Activated T-helper 17 cell treated with anti-CD3 and anti-CD28 coated beads, Interleukin-2, amount 50 U/mL, for 72 hours (primary cell): ENCODE measurements at regions not wholly inside any gene's neighbourhood (a gene's known extent, or its start where the extent isn't known, plus 50 kb on each side); places are given as distances from the start of the nearest gene placed in this dataset.

Experiments used
- ATAC-seq: fragments of 150-1000 bp; cut with Tn5 transposase; replicated peaks from 2 replicates; pipeline ENCODE4 v1.10.0; 2021; ENCODE audit warnings: mild to moderate bottlenecking, moderate library complexity
- H3K27ac Mint-ChIP-seq: one replicate; pipeline ENCODE4 v1.8.0; 2022; ENCODE audit warnings: mixed read lengths
- H3K27me3 Mint-ChIP-seq: one replicate; pipeline ENCODE4 v1.8.0; 2022; ENCODE audit warnings: mixed read lengths
- H3K36me3 Mint-ChIP-seq: one replicate; pipeline ENCODE4 v1.8.0; 2022; ENCODE audit warnings: low read depth, mild to moderate bottlenecking, mixed read lengths
- H3K4me1 Mint-ChIP-seq: one replicate; pipeline ENCODE4 v1.8.0; 2022; ENCODE audit warnings: mixed read lengths
- H3K4me3 Mint-ChIP-seq: one replicate; pipeline ENCODE4 v1.8.0; 2022; ENCODE audit warnings: mild to moderate bottlenecking, mixed read lengths
- H3K9me3 Mint-ChIP-seq: one replicate; pipeline ENCODE4 v1.8.0; 2022; ENCODE audit warnings: mixed read lengths

GRCh38 chr1:188871164-188871563 lies 1606.5 kb downstream of the BRINP3 start:
- Mint-ChIP-seq H3K36me3 (no peaks in the 10 kb centered on the region), H3K27me3 (no peaks in the 10 kb centered on the region), H3K9me3 (peaks cover 9% of the 10 kb centered on the region), H3K4me1 (no peaks in the 10 kb centered on the region), H3K27ac (no peak overlapping the region), H3K4me3 (no peak overlapping the region)
- no peak for ATAC-seq

- H3K4me1 Mint-ChIP-seq, result no peaks in the 10 kb centered on the region
Observed at GRCh38 chr1:188872376-188872775, 1605.3 kb downstream of the BRINP3 start.

GRCh38 chr1:188877668-188878067 lies 1600.0 kb downstream of the BRINP3 start:
- H3K4me1 Mint-ChIP-seq, result no peaks in the 10 kb centered on the region
- no peak overlapping the region for H3K4me3 Mint-ChIP-seq
- no peak for ATAC-seq
- no peaks in the 10 kb centered on the region for H3K36me3 Mint-ChIP-seq
- H3K9me3 Mint-ChIP-seq, result peaks cover 4% of the 10 kb centered on the region
- no peaks in the 10 kb centered on the region for H3K27me3 Mint-ChIP-seq
- no peak overlapping the region for H3K27ac Mint-ChIP-seq

More at GRCh38 chr1:188872376-188872775, 1605.3 kb downstream of the BRINP3 start:
- Mint-ChIP-seq H3K4me3 (no peak overlapping the region), H3K27ac (no peak overlapping the region), H3K36me3 (no peaks in the 10 kb centered on the region), H3K27me3 (no peaks in the 10 kb centered on the region), H3K9me3 (peaks cover 12% of the 10 kb centered on the region)
- no peak for ATAC-seq

GRCh38 chr1:188888386-188888785 lies 1589.3 kb downstream of the BRINP3 start:
- Mint-ChIP-seq H3K36me3 (no peaks in the 10 kb centered on the region), H3K27ac (no peak overlapping the region), H3K9me3 (peaks cover 19% of the 10 kb centered on the region), H3K4me3 (no peak overlapping the region), H3K4me1 (no peaks in the 10 kb centered on the region), H3K27me3 (no peaks in the 10 kb centered on the region)
- no peak for ATAC-seq

GRCh38 chr1:188889166-188889565 lies 1588.5 kb downstream of the BRINP3 start:
- Mint-ChIP-seq H3K9me3 (peaks cover 20% of the 10 kb centered on the region), H3K36me3 (no peaks in the 10 kb centered on the region), H3K27me3 (no peaks in the 10 kb centered on the region), H3K4me3 (no peak overlapping the region), H3K27ac (no peak overlapping the region), H3K4me1 (no peaks in the 10 kb centered on the region)
- ATAC-seq, result no peak

GRCh38 chr1:188891958-188892357 lies 1585.7 kb downstream of the BRINP3 start:
- H3K9me3 Mint-ChIP-seq, result peaks cover 15% of the 10 kb centered on the region
- H3K27ac Mint-ChIP-seq, result no peak overlapping the region
- ATAC-seq, result no peak
- no peaks in the 10 kb centered on the region for H3K27me3 Mint-ChIP-seq
- H3K4me3 Mint-ChIP-seq, result no peak overlapping the region
- H3K4me1 Mint-ChIP-seq, result no peaks in the 10 kb centered on the region
- H3K36me3 Mint-ChIP-seq, result no peaks in the 10 kb centered on the region

GRCh38 chr1:188895611-188896010 lies 1582.1 kb downstream of the BRINP3 start:
- Mint-ChIP-seq H3K36me3 (no peaks in the 10 kb centered on the region), H3K9me3 (peaks cover 7% of the 10 kb centered on the region), H3K4me1 (no peaks in the 10 kb centered on the region), H3K4me3 (no peak overlapping the region), H3K27ac (no peak overlapping the region), H3K27me3 (no peaks in the 10 kb centered on the region)
- no peak for ATAC-seq

GRCh38 chr1:188903241-188903640 lies 1574.4 kb downstream of the BRINP3 start:
- H3K27me3 Mint-ChIP-seq, result no peaks in the 10 kb centered on the region
- H3K4me1 Mint-ChIP-seq, result no peaks in the 10 kb centered on the region
- ATAC-seq, result no peak
- no peak overlapping the region for H3K27ac Mint-ChIP-seq
- peaks cover 4% of the 10 kb centered on the region for H3K9me3 Mint-ChIP-seq
- H3K4me3 Mint-ChIP-seq, result no peak overlapping the region
- no peaks in the 10 kb centered on the region for H3K36me3 Mint-ChIP-seq

- Mint-ChIP-seq H3K27ac (no peak overlapping the region), H3K36me3 (no peaks in the 10 kb centered on the region), H3K9me3 (peaks cover 4% of the 10 kb centered on the region), H3K4me3 (no peak overlapping the region), H3K4me1 (no peaks in the 10 kb centered on the region), H3K27me3 (no peaks in the 10 kb centered on the region)
- no peak for ATAC-seq
Observed at GRCh38 chr1:188904201-188904600, 1573.5 kb downstream of the BRINP3 start.

- Mint-ChIP-seq H3K27ac (no peak overlapping the region), H3K4me1 (no peaks in the 10 kb centered on the region), H3K27me3 (no peaks in the 10 kb centered on the region), H3K9me3 (peaks cover 10% of the 10 kb centered on the region), H3K4me3 (no peak overlapping the region), H3K36me3 (no peaks in the 10 kb centered on the region)
- no peak for ATAC-seq
Observed at GRCh38 chr1:188906921-188907641, 1570.6 kb downstream of the BRINP3 start.

- Mint-ChIP-seq H3K4me1 (no peaks in the 10 kb centered on the region), H3K4me3 (no peak overlapping the region)
Observed at GRCh38 chr1:188930382-188930781, 1547.3 kb downstream of the BRINP3 start.

GRCh38 chr1:188931506-188931905 lies 1546.2 kb downstream of the BRINP3 start:
- Mint-ChIP-seq H3K27ac (no peak overlapping the region), H3K9me3 (peaks cover 11% of the 10 kb centered on the region), H3K36me3 (no peaks in the 10 kb centered on the region), H3K4me3 (no peak overlapping the region), H3K4me1 (no peaks in the 10 kb centered on the region), H3K27me3 (no peaks in the 10 kb centered on the region)
- no peak for ATAC-seq

More at GRCh38 chr1:188930382-188930781, 1547.3 kb downstream of the BRINP3 start:
- peaks cover 8% of the 10 kb centered on the region for H3K9me3 Mint-ChIP-seq
- H3K27ac Mint-ChIP-seq, result no peak overlapping the region
- no peaks in the 10 kb centered on the region for H3K36me3 Mint-ChIP-seq
- ATAC-seq, result no peak
- H3K27me3 Mint-ChIP-seq, result no peaks in the 10 kb centered on the region

- no peak overlapping the region for H3K27ac Mint-ChIP-seq
- H3K9me3 Mint-ChIP-seq, result peaks cover 12% of the 10 kb centered on the region
- no peaks in the 10 kb centered on the region for H3K36me3 Mint-ChIP-seq
- H3K27me3 Mint-ChIP-seq, result no peaks in the 10 kb centered on the region
- H3K4me3 Mint-ChIP-seq, result no peak overlapping the region
- H3K4me1 Mint-ChIP-seq, result no peaks in the 10 kb centered on the region
- ATAC-seq, result no peak
Observed at GRCh38 chr1:188937965-188938551, 1539.6 kb downstream of the BRINP3 start.

- ATAC-seq, result no peak
- Mint-ChIP-seq H3K4me3 (no peak overlapping the region), H3K4me1 (no peaks in the 10 kb centered on the region), H3K27me3 (no peaks in the 10 kb centered on the region), H3K27ac (no peak overlapping the region), H3K36me3 (no peaks in the 10 kb centered on the region), H3K9me3 (peaks cover 5% of the 10 kb centered on the region)
Observed at GRCh38 chr1:188941986-188942385, 1535.7 kb downstream of the BRINP3 start.

GRCh38 chr1:188949701-188950100 lies 1528.0 kb downstream of the BRINP3 start:
- no peak overlapping the region for H3K27ac Mint-ChIP-seq
- peaks cover 8% of the 10 kb centered on the region for H3K9me3 Mint-ChIP-seq
- no peak for ATAC-seq
- H3K27me3 Mint-ChIP-seq, result no peaks in the 10 kb centered on the region
- no peaks in the 10 kb centered on the region for H3K4me1 Mint-ChIP-seq
- no peak overlapping the region for H3K4me3 Mint-ChIP-seq
- no peaks in the 10 kb centered on the region for H3K36me3 Mint-ChIP-seq
